DOHH2 (cell line): ENCODE measurements at regions not wholly inside any gene's neighbourhood (a gene's known extent, or its start where the extent isn't known, plus 50 kb on each side); places are given as distances from the start of the nearest gene placed in this dataset.

ENCODE experiments used
- H3F3A ChIP-seq: fragments of 200-600 bp; sonication (generic), shearing (Covaris generic); 2 replicates; pipeline ENCODE4 v1.6.0; 2016; ENCODE audit warnings: antibody characterized with exemption, mild to moderate bottlenecking; ENCODE audit not compliant: control insufficient read depth, insufficient read depth
- H3K27ac ChIP-seq: fragments of 200-600 bp; sonication (generic); 2 replicates; pipeline ENCODE4 v1.5.1; 2014; ENCODE audit warnings: low read depth, mild to moderate bottlenecking, low read length, moderate library complexity
- H3K27me3 ChIP-seq: fragments of 200-600 bp; sonication (generic); 2 replicates; pipeline ENCODE4 v1.6.1; 2014; ENCODE audit warnings: mild to moderate bottlenecking, low read length, mixed read lengths; ENCODE audit not compliant: control insufficient read depth
- H3K36me3 ChIP-seq: fragments of 200-600 bp; sonication (generic); 2 replicates; pipeline ENCODE4 v1.6.1; 2014; ENCODE audit warnings: mild to moderate bottlenecking, low read length, moderate library complexity, mixed read lengths; ENCODE audit not compliant: control insufficient read depth
- H3K4me1 ChIP-seq: fragments of 200-600 bp; sonication (generic); 2 replicates; pipeline ENCODE4 v1.6.1; 2014; ENCODE audit warnings: mild to moderate bottlenecking, low read length, mixed read lengths; ENCODE audit not compliant: control insufficient read depth
- H3K4me2 ChIP-seq: fragments of 200-600 bp; sonication (generic); 2 replicates; pipeline ENCODE4 v1.6.0; 2014; ENCODE audit warnings: mild to moderate bottlenecking, low read length, moderate library complexity
- H3K4me3 ChIP-seq: fragments of 200-600 bp; sonication (generic); 2 replicates; pipeline ENCODE4 v1.5.1; 2014; ENCODE audit warnings: mild to moderate bottlenecking, low read length, mixed read lengths
- H3K79me2 ChIP-seq: fragments of 200-600 bp; sonication (generic); 2 replicates; pipeline ENCODE4 v1.6.1; 2014; ENCODE audit warnings: mild to moderate bottlenecking, low read length, mixed read lengths; ENCODE audit not compliant: control insufficient read depth
- H3K9me2 ChIP-seq: fragments of 200-600 bp; sonication (generic); replicated peaks from 2 replicates; pipeline ENCODE4 v1.6.1; 2014; ENCODE audit warnings: mild to moderate bottlenecking, low read length, mixed read lengths; ENCODE audit not compliant: control insufficient read depth
- H3K9me3 ChIP-seq: fragments of 200-600 bp; sonication (generic); 2 replicates; pipeline ENCODE4 v1.6.1; 2014; ENCODE audit warnings: antibody characterized with exemption, low read length, mixed read lengths; ENCODE audit not compliant: control insufficient read depth, insufficient read depth
- H4K20me1 ChIP-seq: fragments of 200-600 bp; sonication (generic); 2 replicates; pipeline ENCODE4 v1.6.0; 2014; ENCODE audit warnings: low read depth, mild to moderate bottlenecking, antibody characterized with exemption, low read length, moderate library complexity; ENCODE audit not compliant: control insufficient read depth, insufficient read depth
- CTCF ChIP-seq: fragments of 200-600 bp; sonication (generic); IDR thresholded peaks from one replicate; pipeline ENCODE4 v1.5.1; 2014; ENCODE audit warnings: antibody characterized with exemption, mild to moderate bottlenecking, low read depth, low read length; ENCODE audit not compliant: poor library complexity, severe bottlenecking
- EZH2phosphoT487 ChIP-seq: fragments of 200-600 bp; sonication (generic); IDR thresholded peaks from 2 replicates; pipeline ENCODE4 v1.6.1; 2017; ENCODE audit warnings: borderline replicate concordance, mild to moderate bottlenecking, antibody characterized with exemption, low read length, moderate library complexity, mixed read lengths

- Histone ChIP-seq H3K36me3 (no peaks in the 10 kb centered on the region), H3K27me3 (0 out of 2 replicates have a peak, but pooled peaks cover 5% of the 10 kb centered on the region), H4K20me1 (no peaks in the 10 kb centered on the region), H3K4me3 (no peak overlapping the region), H3K9me2 (no peaks in the 10 kb centered on the region), H3K9me3 (no peaks in the 10 kb centered on the region), H3K4me1 (no peaks in the 10 kb centered on the region), H3K27ac (no peak overlapping the region), H3K4me2 (no peak overlapping the region), H3K79me2 (no peaks in the 10 kb centered on the region), H3F3A (no peaks in the 10 kb centered on the region)
- TF ChIP-seq EZH2phosphoT487 = no peak
Measured at GRCh38 chr10:64101606-64102263, 580.5 kb downstream of the REEP3 start.

GRCh38 chr10:64102264-64102633 lies 581.0 kb downstream of the REEP3 start:
- no peak overlapping the region for H3K4me3 ChIP-seq
- H3K27ac ChIP-seq = no peak overlapping the region
- no peaks in the 10 kb centered on the region for H3K36me3 ChIP-seq
- no peaks in the 10 kb centered on the region for H3K9me2 ChIP-seq
- TF ChIP-seq CTCF (no peak), EZH2phosphoT487 (no peak)
- 0 out of 2 replicates have a peak, but pooled peaks cover 5% of the 10 kb centered on the region for H3K27me3 ChIP-seq
- no peaks in the 10 kb centered on the region for H3F3A ChIP-seq
- H3K4me2 ChIP-seq = no peak overlapping the region
- H3K4me1 ChIP-seq = no peaks in the 10 kb centered on the region
- H3K79me2 ChIP-seq = no peaks in the 10 kb centered on the region
- H4K20me1 ChIP-seq = no peaks in the 10 kb centered on the region
- no peaks in the 10 kb centered on the region for H3K9me3 ChIP-seq

- no peaks in the 10 kb centered on the region for H3K9me3 ChIP-seq
- TF ChIP-seq EZH2phosphoT487 = no peak
- H3K4me1 ChIP-seq = no peaks in the 10 kb centered on the region
- no peaks in the 10 kb centered on the region for H3K9me2 ChIP-seq
- H3K27ac ChIP-seq = no peak overlapping the region
- H3K79me2 ChIP-seq = no peaks in the 10 kb centered on the region
- 0 out of 2 replicates have a peak, but pooled peaks cover 5% of the 10 kb centered on the region for H3K27me3 ChIP-seq
- no peak overlapping the region for H3K4me3 ChIP-seq
- no peaks in the 10 kb centered on the region for H4K20me1 ChIP-seq
- no peaks in the 10 kb centered on the region for H3K36me3 ChIP-seq
- no peak overlapping the region for H3K4me2 ChIP-seq
- H3F3A ChIP-seq = no peaks in the 10 kb centered on the region
Measured at GRCh38 chr10:64102916-64103315, 581.7 kb downstream of the REEP3 start.

- H3K4me2 ChIP-seq = no peak overlapping the region
Measured at GRCh38 chr10:64103750-64104470, 582.7 kb downstream of the REEP3 start.

More at GRCh38 chr10:64103750-64104470, 582.7 kb downstream of the REEP3 start:
- Histone ChIP-seq H3K9me3 (no peaks in the 10 kb centered on the region), H3K4me1 (no peaks in the 10 kb centered on the region), H3K36me3 (no peaks in the 10 kb centered on the region), H3K4me3 (no peak overlapping the region), H3K27ac (no peak overlapping the region), H3F3A (no peaks in the 10 kb centered on the region), H4K20me1 (no peaks in the 10 kb centered on the region), H3K27me3 (0 out of 2 replicates have a peak, but pooled peaks cover 5% of the 10 kb centered on the region), H3K79me2 (no peaks in the 10 kb centered on the region), H3K9me2 (no peaks in the 10 kb centered on the region)
- no peak for TF ChIP-seq CTCF
- no peak for TF ChIP-seq EZH2phosphoT487
